ENCODE measurements at regions not wholly inside any gene's neighbourhood (a gene's known extent, or its start where the extent isn't known, plus 50 kb on each side); places are given as distances from the start of the nearest gene placed in this dataset.

- no peak for TF ChIP-seq CTCF (IDR thresholded peaks at IDR 0.05; ENCODE audit: unreplicated experiment)
- no peak for DNase-seq (ENCODE audit: low spot score)
- Mint-ChIP-seq H3K36me3 (ENCODE audit: low read depth, unreplicated experiment) (no peaks in the 10 kb centered on the region), H3K9me3 (ENCODE audit: unreplicated experiment) (no peaks in the 10 kb centered on the region), H3K4me3 (ENCODE audit: unreplicated experiment) (no peak overlapping the region), H3K4me1 (ENCODE audit: unreplicated experiment) (no peaks in the 10 kb centered on the region), H3K27ac (ENCODE audit: unreplicated experiment) (no peak overlapping the region), H3K27me3 (ENCODE audit: unreplicated experiment) (no peaks in the 10 kb centered on the region)
These were observed 94.3 kb upstream of the PTHLH start for GRCh38 chr12:28066879-28067278.

- H3K4me1 Mint-ChIP-seq (ENCODE audit: unreplicated experiment): no peaks in the 10 kb centered on the region
- H3K9me3 Mint-ChIP-seq (ENCODE audit: unreplicated experiment): peaks cover 5% of the 10 kb centered on the region
- no peak for DNase-seq (ENCODE audit: low spot score)
- no peak overlapping the region for H3K4me3 Mint-ChIP-seq (ENCODE audit: unreplicated experiment)
- no peak for TF ChIP-seq CTCF (IDR thresholded peaks at IDR 0.05; ENCODE audit: unreplicated experiment)
- no peaks in the 10 kb centered on the region for H3K27me3 Mint-ChIP-seq (ENCODE audit: unreplicated experiment)
- no peaks in the 10 kb centered on the region for H3K36me3 Mint-ChIP-seq (ENCODE audit: low read depth, unreplicated experiment)
- H3K27ac Mint-ChIP-seq (ENCODE audit: unreplicated experiment): no peak overlapping the region
These were observed 95.9 kb upstream of the PTHLH start for GRCh38 chr12:28068467-28068866.

GRCh38 chr12:28079539-28079938 lies 107.0 kb upstream of the PTHLH start:
- no peaks in the 10 kb centered on the region for H3K27me3 Mint-ChIP-seq (ENCODE audit: unreplicated experiment)
- H3K36me3 Mint-ChIP-seq (ENCODE audit: low read depth, unreplicated experiment): no peaks in the 10 kb centered on the region
- H3K27ac Mint-ChIP-seq (ENCODE audit: unreplicated experiment): no peak overlapping the region

GRCh38 chr12:28082096-28082495 lies 108.2 kb upstream of the CCDC91 start:
- H3K36me3 Mint-ChIP-seq (ENCODE audit: low read depth, unreplicated experiment): no peaks in the 10 kb centered on the region
- DNase-seq (ENCODE audit: low spot score): no peak

More at GRCh38 chr12:28079539-28079938, 107.0 kb upstream of the PTHLH start:
- Mint-ChIP-seq H3K4me3 (ENCODE audit: unreplicated experiment) (no peak overlapping the region), H3K4me1 (ENCODE audit: unreplicated experiment) (peaks cover 9% of the 10 kb centered on the region), H3K9me3 (ENCODE audit: unreplicated experiment) (peaks cover 4% of the 10 kb centered on the region)
- no peak for TF ChIP-seq CTCF (IDR thresholded peaks at IDR 0.05; ENCODE audit: unreplicated experiment)
- no peak for DNase-seq (ENCODE audit: low spot score)

More at GRCh38 chr12:28082096-28082495, 108.2 kb upstream of the CCDC91 start:
- Mint-ChIP-seq H3K27ac (ENCODE audit: unreplicated experiment) (no peak overlapping the region), H3K4me3 (ENCODE audit: unreplicated experiment) (no peak overlapping the region), H3K9me3 (ENCODE audit: unreplicated experiment) (peaks cover 4% of the 10 kb centered on the region), H3K4me1 (ENCODE audit: unreplicated experiment) (peaks cover 14% of the 10 kb centered on the region), H3K27me3 (ENCODE audit: unreplicated experiment) (no peaks in the 10 kb centered on the region)
- TF ChIP-seq CTCF (IDR thresholded peaks at IDR 0.05; ENCODE audit: unreplicated experiment): no peak
